DOHH2 (cell line): ENCODE measurements at regions not wholly inside any gene's neighbourhood (a gene's known extent, or its start where the extent isn't known, plus 50 kb on each side); places are given as distances from the start of the nearest gene placed in this dataset.

ENCODE experiments used
- EZH2phosphoT487 ChIP-seq: fragments of 200-600 bp; sonication (generic); IDR thresholded peaks from 2 replicates; pipeline ENCODE4 v1.6.1; 2017; ENCODE audit warnings: borderline replicate concordance, mild to moderate bottlenecking, antibody characterized with exemption, low read length, moderate library complexity, mixed read lengths
- TF ChIP-seq, protein P1 (sequence below): fragments of 200-600 bp; sonication (generic); IDR thresholded peaks from one replicate; pipeline ENCODE4 v1.5.1; 2014; ENCODE audit warnings: antibody characterized with exemption, mild to moderate bottlenecking, low read depth, low read length; ENCODE audit not compliant: poor library complexity, severe bottlenecking

DNA sequence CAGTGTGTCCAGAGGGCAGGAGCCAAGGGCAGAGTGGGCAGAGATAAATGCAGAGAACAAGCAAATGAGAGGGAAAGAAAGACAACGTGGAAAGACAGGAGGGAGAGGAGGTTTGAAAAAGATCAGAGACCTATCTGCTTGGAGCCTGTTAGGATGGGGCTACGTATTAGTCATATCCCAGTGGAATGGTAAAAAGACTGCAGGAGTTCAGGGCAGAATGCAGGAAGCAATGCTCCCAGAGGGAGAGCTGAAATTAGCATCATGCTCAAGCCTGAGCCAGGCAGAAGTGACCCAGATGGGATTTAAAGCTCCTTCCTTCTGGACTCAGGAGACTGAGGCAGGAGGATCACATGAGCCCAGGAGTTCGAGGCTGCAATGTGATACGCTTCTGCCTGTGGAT is 261.3 kb upstream of the CHRM3 start:
- TF ChIP-seq, protein P1, sequence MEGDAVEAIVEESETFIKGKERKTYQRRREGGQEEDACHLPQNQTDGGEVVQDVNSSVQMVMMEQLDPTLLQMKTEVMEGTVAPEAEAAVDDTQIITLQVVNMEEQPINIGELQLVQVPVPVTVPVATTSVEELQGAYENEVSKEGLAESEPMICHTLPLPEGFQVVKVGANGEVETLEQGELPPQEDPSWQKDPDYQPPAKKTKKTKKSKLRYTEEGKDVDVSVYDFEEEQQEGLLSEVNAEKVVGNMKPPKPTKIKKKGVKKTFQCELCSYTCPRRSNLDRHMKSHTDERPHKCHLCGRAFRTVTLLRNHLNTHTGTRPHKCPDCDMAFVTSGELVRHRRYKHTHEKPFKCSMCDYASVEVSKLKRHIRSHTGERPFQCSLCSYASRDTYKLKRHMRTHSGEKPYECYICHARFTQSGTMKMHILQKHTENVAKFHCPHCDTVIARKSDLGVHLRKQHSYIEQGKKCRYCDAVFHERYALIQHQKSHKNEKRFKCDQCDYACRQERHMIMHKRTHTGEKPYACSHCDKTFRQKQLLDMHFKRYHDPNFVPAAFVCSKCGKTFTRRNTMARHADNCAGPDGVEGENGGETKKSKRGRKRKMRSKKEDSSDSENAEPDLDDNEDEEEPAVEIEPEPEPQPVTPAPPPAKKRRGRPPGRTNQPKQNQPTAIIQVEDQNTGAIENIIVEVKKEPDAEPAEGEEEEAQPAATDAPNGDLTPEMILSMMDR, result no peak
- no peak for TF ChIP-seq EZH2phosphoT487
